Colonic mucosa (tissue), 4 donors: ENCODE measurements at regions not wholly inside any gene's neighbourhood (a gene's known extent, or its start where the extent isn't known, plus 50 kb on each side); places are given as distances from the start of the nearest gene placed in this dataset.

Experiments used
- DNase-seq: peaks from one replicate; pipeline ENCODE4 v3.0.0-alpha.2; 2020
- H3K27ac ChIP-seq: fragments of 200-600 bp; one replicate; pipeline ENCODE4 v1.8.0; 2021
- H3K27me3 ChIP-seq: fragments of 200-600 bp; one replicate; pipeline ENCODE4 v1.8.0; 2021
- H3K36me3 ChIP-seq: fragments of 200-600 bp; one replicate; pipeline ENCODE4 v1.8.0; 2021
- H3K4me1 ChIP-seq: fragments of 200-600 bp; one replicate; pipeline ENCODE4 v1.8.0; 2021; ENCODE audit warnings: mild to moderate bottlenecking
- H3K4me3 ChIP-seq: fragments of 200-600 bp; one replicate; pipeline ENCODE4 v1.8.0; 2021
- H3K9ac ChIP-seq, 2 donors: one replicate each; pipeline ENCODE4 v1.7.0; 2013; ENCODE audit warnings: control low read depth in 2 of 2, low read depth in 2 of 2, low read length in 2 of 2
- H3K9me3 ChIP-seq: fragments of 200-600 bp; one replicate; pipeline ENCODE4 v1.8.0; 2021
- CTCF ChIP-seq: fragments of 200-600 bp; IDR thresholded peaks from one replicate; pipeline ENCODE4 v1.8.0; 2022; ENCODE audit warnings: antibody characterized with exemption, mild to moderate bottlenecking
- intact Hi-C: fragments of 100-400 bp; cut with DNase I; formaldehyde crosslinking; loops from one replicate; pipeline ENCODE4 v1.14.1; 2022
- donor health status: healthy.
- donor health status: DM: no; HTN: no; CAD: no.
- donor health status: DM: no; HTN: no; CAD: no.

- no peak for TF ChIP-seq CTCF
- Histone ChIP-seq H3K27ac (no peak overlapping the region), H3K9ac (no peak overlapping the region), H3K36me3 (no peaks in the 10 kb centered on the region), H3K4me3 (no peak overlapping the region), H3K9me3 (no peaks in the 10 kb centered on the region), H3K27me3 (no peaks in the 10 kb centered on the region), H3K4me1 (no peaks in the 10 kb centered on the region)
- intact Hi-C loops: no loop called here
- DNase-seq: no peak
These were observed 50.6 kb upstream of the JAZF1 start for GRCh38 chr7:28231176-28231575.

- Histone ChIP-seq H3K9me3 (no peaks in the 10 kb centered on the region), H3K4me1 (no peaks in the 10 kb centered on the region), H3K9ac (no peak overlapping the region), H3K4me3 (no peak overlapping the region), H3K27me3 (no peaks in the 10 kb centered on the region), H3K36me3 (no peaks in the 10 kb centered on the region), H3K27ac (no peak overlapping the region)
- TF ChIP-seq CTCF: no peak
- intact Hi-C loops: no loop called here
- DNase-seq: no peak
These were observed 56.0 kb upstream of the JAZF1 start for GRCh38 chr7:28236560-28236959.

- no peak for TF ChIP-seq CTCF
- H3K9me3 ChIP-seq: no peaks in the 10 kb centered on the region
- no peaks in the 10 kb centered on the region for H3K4me1 ChIP-seq
- no peak overlapping the region for H3K27ac ChIP-seq
- no peaks in the 10 kb centered on the region for H3K27me3 ChIP-seq
- H3K4me3 ChIP-seq: no peak overlapping the region
- no peak for DNase-seq
- intact Hi-C loops: no loop called here
- H3K36me3 ChIP-seq: no peaks in the 10 kb centered on the region
- no peak overlapping the region for H3K9ac ChIP-seq
These were observed 56.8 kb upstream of the JAZF1 start for GRCh38 chr7:28237363-28237762.

DNA sequence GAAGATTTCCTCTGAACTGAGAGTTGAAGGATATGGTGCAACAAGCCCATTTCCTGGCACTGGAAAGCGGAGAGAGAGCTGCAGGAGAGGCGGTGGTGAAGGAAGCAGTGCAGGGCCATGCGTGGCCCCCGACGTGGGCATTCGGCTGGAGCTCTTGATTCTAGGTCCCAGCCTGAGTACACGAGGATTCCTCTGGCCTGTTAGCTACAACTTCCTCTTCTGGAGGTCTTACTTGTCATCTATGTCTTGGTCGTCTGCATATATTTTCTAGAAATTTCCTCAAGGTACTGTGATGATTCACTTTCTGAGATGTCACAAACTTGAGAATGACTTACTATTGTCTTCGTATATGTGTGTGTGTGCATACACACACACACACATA lies 59.2 kb upstream of the JAZF1 start:
- Histone ChIP-seq H3K4me3 (no peak overlapping the region), H3K4me1 (no peaks in the 10 kb centered on the region), H3K27me3 (no peaks in the 10 kb centered on the region), H3K9me3 (no peaks in the 10 kb centered on the region), H3K9ac (no peak overlapping the region), H3K27ac (no peak overlapping the region), H3K36me3 (no peaks in the 10 kb centered on the region)
- no peak for TF ChIP-seq CTCF
- intact Hi-C loops: no loop called here
- no peak for DNase-seq

- DNase-seq: no peak
- intact Hi-C loops: no loop called here
- Histone ChIP-seq H3K36me3 (no peaks in the 10 kb centered on the region), H3K9me3 (no peaks in the 10 kb centered on the region), H3K4me1 (no peaks in the 10 kb centered on the region), H3K27me3 (no peaks in the 10 kb centered on the region), H3K27ac (no peak overlapping the region), H3K4me3 (no peak overlapping the region), H3K9ac (no peak overlapping the region)
- no peak for TF ChIP-seq CTCF
These were observed 59.9 kb upstream of the JAZF1 start for GRCh38 chr7:28240481-28240880.

- no peaks in the 10 kb centered on the region for H3K36me3 ChIP-seq
- no peak overlapping the region for H3K9ac ChIP-seq
- no peak for TF ChIP-seq CTCF
- H3K9me3 ChIP-seq: no peaks in the 10 kb centered on the region
- intact Hi-C loops: no loop called here
- H3K27ac ChIP-seq: no peak overlapping the region
- H3K4me1 ChIP-seq: no peaks in the 10 kb centered on the region
- no peak overlapping the region for H3K4me3 ChIP-seq
- no peaks in the 10 kb centered on the region for H3K27me3 ChIP-seq
- no peak for DNase-seq
These were observed 63.3 kb upstream of the JAZF1 start for GRCh38 chr7:28243861-28244260.
